Vagina (tissue), 2 donors: ENCODE measurements at regions not wholly inside any gene's neighbourhood (a gene's known extent, or its start where the extent isn't known, plus 50 kb on each side); places are given as distances from the start of the nearest gene placed in this dataset.

Experiments
- POLR2A ChIP-seq, 2 donors: fragments of 450-650 bp; IDR thresholded peaks; one replicate each; pipeline ENCODE4 v1.6.1; 2017; ENCODE audit warnings: antibody characterized with exemption in 2 of 2, mild to moderate bottlenecking in 2 of 2, moderate library complexity in 2 of 2
- POLR2AphosphoS5 ChIP-seq, 2 donors: sonication (generic); formaldehyde crosslinking; IDR thresholded peaks; one replicate each; pipeline ENCODE4 v1.9.0; 2017; ENCODE audit warnings: antibody characterized with exemption in 2 of 2, mild to moderate bottlenecking in 2 of 2, low read depth in 1 of 2; ENCODE audit not compliant: insufficient read depth in 1 of 2
- TF ChIP-seq, protein P1 (sequence below), 3 experiments: fragments of 450-650 bp in 2 of 3; fragments of 200-600 bp in 1 of 3; sonication (generic) in 1 of 3; IDR thresholded peaks; one replicate each; pipeline ENCODE4 v1.5.1; 2017 to 2019; ENCODE audit warnings: antibody characterized with exemption in 3 of 3, mild to moderate bottlenecking in 2 of 3, moderate library complexity in 2 of 3

DNA sequence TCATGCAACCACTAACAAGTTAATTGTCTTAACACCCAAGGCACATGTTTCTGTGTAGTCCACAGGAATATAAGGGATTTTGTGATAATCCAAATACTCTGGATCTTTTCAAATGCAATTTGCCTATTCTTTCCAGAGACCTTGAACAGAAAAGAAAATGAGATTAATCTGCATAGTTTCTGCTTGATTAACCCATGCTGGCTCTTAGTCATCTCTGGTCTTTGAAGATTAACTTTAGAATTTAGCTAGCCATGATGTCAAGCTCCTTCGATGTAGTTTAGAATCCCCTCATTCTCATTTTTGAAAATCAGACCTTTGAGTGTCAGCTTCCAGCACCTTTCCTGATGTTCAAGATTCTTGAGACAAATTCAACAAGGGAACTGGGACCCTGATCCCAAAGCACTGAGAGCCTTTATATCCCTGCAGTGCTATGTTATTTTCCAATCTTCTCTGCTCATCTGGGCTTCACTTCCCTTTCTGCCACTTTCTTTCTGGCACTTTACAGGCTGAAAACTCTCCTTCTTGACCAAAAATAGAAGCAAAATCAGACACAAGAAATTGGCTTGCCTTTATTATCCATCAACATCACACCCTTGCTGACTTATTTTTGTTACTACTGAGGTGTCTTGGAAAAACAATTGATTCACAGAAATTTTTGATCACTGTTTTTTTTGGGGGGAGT lies 155.5 kb downstream of the PALM2AKAP2 start:
- TF ChIP-seq, protein P1, sequence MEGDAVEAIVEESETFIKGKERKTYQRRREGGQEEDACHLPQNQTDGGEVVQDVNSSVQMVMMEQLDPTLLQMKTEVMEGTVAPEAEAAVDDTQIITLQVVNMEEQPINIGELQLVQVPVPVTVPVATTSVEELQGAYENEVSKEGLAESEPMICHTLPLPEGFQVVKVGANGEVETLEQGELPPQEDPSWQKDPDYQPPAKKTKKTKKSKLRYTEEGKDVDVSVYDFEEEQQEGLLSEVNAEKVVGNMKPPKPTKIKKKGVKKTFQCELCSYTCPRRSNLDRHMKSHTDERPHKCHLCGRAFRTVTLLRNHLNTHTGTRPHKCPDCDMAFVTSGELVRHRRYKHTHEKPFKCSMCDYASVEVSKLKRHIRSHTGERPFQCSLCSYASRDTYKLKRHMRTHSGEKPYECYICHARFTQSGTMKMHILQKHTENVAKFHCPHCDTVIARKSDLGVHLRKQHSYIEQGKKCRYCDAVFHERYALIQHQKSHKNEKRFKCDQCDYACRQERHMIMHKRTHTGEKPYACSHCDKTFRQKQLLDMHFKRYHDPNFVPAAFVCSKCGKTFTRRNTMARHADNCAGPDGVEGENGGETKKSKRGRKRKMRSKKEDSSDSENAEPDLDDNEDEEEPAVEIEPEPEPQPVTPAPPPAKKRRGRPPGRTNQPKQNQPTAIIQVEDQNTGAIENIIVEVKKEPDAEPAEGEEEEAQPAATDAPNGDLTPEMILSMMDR (IDR thresholded peaks at IDR 0.05), result no peak
- TF ChIP-seq POLR2AphosphoS5 (IDR thresholded peaks at IDR 0.05; ENCODE audit: insufficient read depth in 1 of 2, low read depth in 1 of 2) (no peak), POLR2A (IDR thresholded peaks at IDR 0.05) (no peak)
